NCI-H2227 (cell line): ENCODE measurements at regions not wholly inside any gene's neighbourhood (a gene's known extent, or its start where the extent isn't known, plus 50 kb on each side); places are given as distances from the start of the nearest gene placed in this dataset.
A peak's percentile ranks its signal among the peaks of the same experiment; 100 is the strongest.

ENCODE experiments used
- DNase-seq: peaks from one replicate; lab custom pipeline; 2025; ENCODE audit not compliant: unreplicated experiment; lab: John Stamatoyannopoulos, UW

GRCh38 chr2:144333143-144333555 is 186.8 kb downstream of the ZEB2 start:
- no peak for DNase-seq

GRCh38 chr2:144332356-144333142 is 187.4 kb downstream of the ZEB2 start:
- DNase-seq, result peak; percentile 97

- no peak for DNase-seq
Observed at GRCh38 chr2:144331674-144332355, 188.1 kb downstream of the ZEB2 start.

GRCh38 chr2:144330951-144331673 is 188.8 kb downstream of the ZEB2 start:
- DNase-seq, result peak; percentile 38

- no peak for DNase-seq
Observed at GRCh38 chr2:144329472-144329871, 190.4 kb downstream of the ZEB2 start.

- no peak for DNase-seq
Observed at GRCh38 chr2:144328938-144329337, 191.0 kb downstream of the ZEB2 start.

- no peak for DNase-seq
Observed at GRCh38 chr2:144326825-144327224, 193.1 kb downstream of the ZEB2 start.

- DNase-seq, result no peak
Observed at GRCh38 chr2:144325086-144325485, 194.8 kb downstream of the ZEB2 start.

GRCh38 chr2:144324446-144325045 is 195.4 kb downstream of the ZEB2 start:
- DNase-seq, result no peak

GRCh38 chr2:144323946-144324345 is 196.0 kb downstream of the ZEB2 start:
- no peak for DNase-seq

- no peak for DNase-seq
Observed at GRCh38 chr2:144322379-144322778, 197.5 kb downstream of the ZEB2 start.

- no peak for DNase-seq
Observed at GRCh38 chr2:144320491-144320890, 199.4 kb downstream of the ZEB2 start.

GRCh38 chr2:144317071-144317738 is 202.7 kb downstream of the ZEB2 start:
- DNase-seq, result no peak

GRCh38 chr2:144310889-144311608 is 208.9 kb downstream of the ZEB2 start:
- DNase-seq, result no peak

GRCh38 chr2:144310484-144310883 is 209.4 kb downstream of the ZEB2 start:
- no peak for DNase-seq

GRCh38 chr2:144307711-144308110 is 212.2 kb downstream of the ZEB2 start:
- no peak for DNase-seq

- no peak for DNase-seq
Observed at GRCh38 chr2:144304202-144304601, 215.7 kb downstream of the ZEB2 start.

GRCh38 chr2:144300632-144301031 is 219.3 kb downstream of the ZEB2 start:
- DNase-seq, result no peak

- DNase-seq, result no peak
Observed at GRCh38 chr2:144290276-144290675, 229.6 kb downstream of the ZEB2 start.

- no peak for DNase-seq
Observed at GRCh38 chr2:144288438-144288837, 231.5 kb downstream of the ZEB2 start.
